ENCODE measurements at regions not wholly inside any gene's neighbourhood (a gene's known extent, or its start where the extent isn't known, plus 50 kb on each side); places are given as distances from the start of the nearest gene placed in this dataset.

- no peak for DNase-seq
- no peaks in the 10 kb centered on the region for H4K20me1 ChIP-seq (ENCODE audit: insufficient read depth)
- H3K4me3 ChIP-seq (ENCODE audit: low read depth in 2 of 2, low read length in 1 of 2), result no peak overlapping the region
- no peak overlapping the region for H2AFZ ChIP-seq (ENCODE audit: low read depth)
- no peaks in the 10 kb centered on the region for H3K9me2 ChIP-seq
- no peak overlapping the region for H3K9ac ChIP-seq
- 0 out of 2 replicates have a peak, but pooled peaks have one; percentile 5 for TF ChIP-seq NFIC (IDR thresholded peaks at IDR 0.05; ENCODE audit: borderline replicate concordance)
- no peak for TF ChIP-seq YY1 (IDR thresholded peaks at IDR 0.05; ENCODE audit: low read depth)
- TF ChIP-seq EZH2phosphoT487 (IDR thresholded peaks at IDR 0.05; ENCODE audit: borderline replicate concordance, low read depth), result no peak
- H3K9me3 ChIP-seq, result no peaks in the 10 kb centered on the region
- no peaks in the 10 kb centered on the region for H3F3A ChIP-seq (replicated peaks; ENCODE audit: insufficient read depth)
- POLR2A ChIA-PET, result interaction anchor here (1.5 kb wide), 1 partner anchor 400 kb away, joined by 4 read pairs; no protein-coding TSS in a partner anchor
- H3K27ac ChIP-seq (ENCODE audit: low read depth in 2 of 2, low read length in 1 of 2), result peak overlapping the region in 1 of 2 experiments; percentile 99; a peak in 2 of 4 replicates
- H3K27me3 ChIP-seq (ENCODE audit: insufficient read depth), result no peaks in the 10 kb centered on the region
- 97% methylated on average over 1 of the region's 1 CpG for WGBS (ENCODE audit: low lambda C conversion rate)
- CTCF ChIA-PET, result interaction anchor here (3.6 to 4.6 kb wide), 2 partner anchors 15 to 398 kb away, joined by 18 to 32 read pairs; no protein-coding TSS in a partner anchor
- no peaks in the 10 kb centered on the region for H3K79me2 ChIP-seq (ENCODE audit: insufficient read depth)
- H3K4me2 ChIP-seq, result no peak overlapping the region
- peaks cover 8 to 16% of the 10 kb centered on the region in 2 experiments; a peak in 3 of 4 replicates for H3K4me1 ChIP-seq (ENCODE audit: control insufficient read depth in 1 of 2, insufficient read depth in 2 of 2, low read depth in 1 of 2, low read length in 1 of 2)
- H3K36me3 ChIP-seq (replicated peaks in 1 of 2; ENCODE audit: control insufficient read depth in 1 of 2, insufficient read depth in 2 of 2, low read length in 1 of 2), result no peaks in the 10 kb centered on the region
Measured at GRCh38 chr1:98453066-98453465, 208.5 kb upstream of the SNX7 start.

GRCh38 chr1:98452162-98452561 lies 209.4 kb upstream of the SNX7 start:
- WGBS (ENCODE audit: low lambda C conversion rate), result 34% methylated on average over 2 of the region's 2 CpGs
- POLR2A ChIA-PET, result interaction anchor here (1.0 to 1.5 kb wide), 3 partner anchors 15 to 399 kb away, joined by 4 read pairs; no protein-coding TSS in a partner anchor
- no peaks in the 10 kb centered on the region; the same call in 1 of the 2 replicates for H3K9me3 ChIP-seq
- TF ChIP-seq TCF12 (IDR thresholded peaks at IDR 0.05) (peak; percentile 32; the same call in 1 of the 2 replicates), TEAD4 (IDR thresholded peaks at IDR 0.05; ENCODE audit: borderline replicate concordance, insufficient read depth) (0 out of 2 replicates have a peak, but pooled peaks have one; percentile 44), RFX5 (IDR thresholded peaks at IDR 0.05; ENCODE audit: low read length) (peak; percentile 62; the same call in 1 of the 2 replicates), PBX3 (IDR thresholded peaks at IDR 0.05) (peak; percentile 3; the same call in 1 of the 2 replicates), FOXJ3 (CRISPR knock-in tag; IDR thresholded peaks at IDR 0.05) (peak; percentile 63; the same call in 1 of the 2 replicates), YY1 (IDR thresholded peaks at IDR 0.05; ENCODE audit: low read depth) (no peak), IRF3 (IDR thresholded peaks at IDR 0.05; ENCODE audit: low read depth, low read length) (no peak), CHD2 (IDR thresholded peaks at IDR 0.05; ENCODE audit: low read length, partially characterized antibody) (peak; percentile 85), CTCF (IDR thresholded peaks at IDR 0.05) (no peak), MXI1 (IDR thresholded peaks at IDR 0.05; ENCODE audit: low read depth, low read length) (peak; percentile 42; the same call in 1 of the 2 replicates), GATA2 (CRISPR knock-in tag; IDR thresholded peaks at IDR 0.05) (peak; percentile 61), JUND (IDR thresholded peaks at IDR 0.05) (no peak), MEF2A (IDR thresholded peaks at IDR 0.05; ENCODE audit: borderline replicate concordance, low read depth) (no peak), EZH2phosphoT487 (IDR thresholded peaks at IDR 0.05; ENCODE audit: borderline replicate concordance, low read depth) (no peak), MAX (IDR thresholded peaks at IDR 0.05; ENCODE audit: low read depth) (no peak), POLR2AphosphoS5 (IDR thresholded peaks at IDR 0.05; ENCODE audit: low read depth, low read length) (no peak), RAD21 (IDR thresholded peaks at IDR 0.05; ENCODE audit: low read length) (peak; percentile 45; the same call in 1 of the 2 replicates), EP300 (IDR thresholded peaks at IDR 0.05; ENCODE audit: borderline replicate concordance in 1 of 2, low read depth in 1 of 2, low read length in 1 of 2) (peak in 1 of 2 experiments; percentile 96; a peak in 2 of 4 replicates), FOSL2 (IDR thresholded peaks at IDR 0.05; ENCODE audit: borderline replicate concordance, low read depth) (no peak), RCOR1 (IDR thresholded peaks at IDR 0.05; ENCODE audit: low read length) (peak; percentile 87; the same call in 1 of the 2 replicates)

More at GRCh38 chr1:98452162-98452561, 209.4 kb upstream of the SNX7 start:
- Histone ChIP-seq H3K4me2 (no peak overlapping the region), H3K27ac (ENCODE audit: low read depth in 2 of 2, low read length in 1 of 2) (peak overlapping the region in 1 of 2 experiments; percentile 99; a peak in 2 of 4 replicates), H3K9me2 (no peaks in the 10 kb centered on the region), H3F3A (replicated peaks; ENCODE audit: insufficient read depth) (no peaks in the 10 kb centered on the region), H3K36me3 (replicated peaks in 1 of 2; ENCODE audit: control insufficient read depth in 1 of 2, insufficient read depth in 2 of 2, low read length in 1 of 2) (peaks cover 0 to 2% of the 10 kb centered on the region in 2 experiments), H3K79me2 (ENCODE audit: insufficient read depth) (no peaks in the 10 kb centered on the region), H3K4me1 (ENCODE audit: control insufficient read depth in 1 of 2, insufficient read depth in 2 of 2, low read depth in 1 of 2, low read length in 1 of 2) (peaks cover 8 to 16% of the 10 kb centered on the region in 2 experiments; a peak in 3 of 4 replicates), H3K4me3 (ENCODE audit: low read depth in 2 of 2, low read length in 1 of 2) (no peak overlapping the region), H3K9ac (no peak overlapping the region), H3K27me3 (ENCODE audit: insufficient read depth) (no peaks in the 10 kb centered on the region), H2AFZ (ENCODE audit: low read depth) (peak overlapping the region; percentile 41; the same call in 1 of the 2 replicates), H4K20me1 (ENCODE audit: insufficient read depth) (no peaks in the 10 kb centered on the region)
- CTCF ChIA-PET, result interaction anchor here (0.5 to 4.6 kb wide), 4 partner anchors 16 to 1243 kb away, joined by 3 to 32 read pairs (median 10); no protein-coding TSS in a partner anchor
- peak; percentile 31 for DNase-seq
